Transverse colon (tissue), 4 donors: ENCODE measurements at regions not wholly inside any gene's neighbourhood (a gene's known extent, or its start where the extent isn't known, plus 50 kb on each side); places are given as distances from the start of the nearest gene placed in this dataset.
"Not testable (repeated sequence)": the region's sequence is repeated elsewhere in the genome, so short reads cannot be mapped to it uniquely, and the experiment has no call there.

ENCODE experiments used
- DNase-seq: peaks from one replicate; pipeline ENCODE4 v3.0.0-alpha.2; 2019
- H3K27ac ChIP-seq, 4 donors: fragments of 200-600 bp; sonication (generic); 2 replicates each; pipeline ENCODE4 v1.5.1; 2016 to 2018; ENCODE audit warnings: inconsistent platforms in 4 of 4
- H3K27me3 ChIP-seq: fragments of 200-600 bp; sonication (generic); 2 replicates; pipeline ENCODE4 v1.5.1; 2017; ENCODE audit warnings: inconsistent platforms
- H3K36me3 ChIP-seq, 4 donors: fragments of 200-600 bp; sonication (generic); 2 replicates each; pipeline ENCODE4 v1.5.1; 2017 to 2019; ENCODE audit warnings: inconsistent platforms in 4 of 4
- H3K4me1 ChIP-seq, 4 donors: fragments of 200-600 bp; sonication (generic); 2 replicates each; pipeline ENCODE4 v1.5.1; 2017 to 2020; ENCODE audit warnings: inconsistent platforms in 4 of 4
- H3K4me3 ChIP-seq, 4 donors: fragments of 200-600 bp; sonication (generic); 1 replicate in 1 of 4; 2 replicates in 3 of 4; pipeline versions ENCODE4 v1.5.1 to v1.6.1; 2017 to 2019; ENCODE audit warnings: inconsistent platforms in 4 of 4
- H3K9me3 ChIP-seq, 2 donors: fragments of 200-600 bp; sonication (generic); 2 replicates each; pipeline ENCODE4 v1.5.1; 2017 to 2019; ENCODE audit warnings: inconsistent platforms in 2 of 2
- EP300 ChIP-seq: sonication (generic); formaldehyde crosslinking; IDR thresholded peaks from one replicate; pipeline ENCODE4 v1.6.1; 2017; ENCODE audit warnings: antibody characterized with exemption, low read depth
- POLR2A ChIP-seq: fragments of 450-650 bp; IDR thresholded peaks from one replicate; pipeline ENCODE4 v1.6.1; 2016; ENCODE audit warnings: antibody characterized with exemption, mild to moderate bottlenecking, moderate library complexity
- POLR2AphosphoS5 ChIP-seq, 3 donors: sonication (generic); formaldehyde crosslinking; IDR thresholded peaks; one replicate each; pipeline ENCODE4 v1.6.1; 2016; ENCODE audit warnings: antibody characterized with exemption in 3 of 3
- WGBS, 2 donors: methylation state at CpG; one replicate each; pipeline ENCODE4 v1.1.5; 2018; ENCODE audit warnings: low coverage in 1 of 2; 5-methylcytosine and 5-hydroxymethylcytosine counted together
- in situ Hi-C, 4 donors: fragments of 200-750 bp; cut with MboI; loops; one replicate each; pipeline versions ENCODE4 v1.15.0 to v1.15.1; 2017; ENCODE audit warnings: low sequenced_read_pairs in 3 of 4, low pct_ligation_motif_present in 1 of 4, low pct_unique_long_range_greater_than_20kb in 1 of 4
- intact Hi-C: fragments of 100-400 bp; cut with DNase I; formaldehyde crosslinking; loops from one replicate; pipeline ENCODE4 v1.15.1; 2023; ENCODE audit warnings: low total_unique reads
- TF ChIP-seq, protein P1 (sequence below), 5 experiments: fragments of 200-600 bp in 3 of 5; fragments of 450-650 bp in 2 of 5; sonication (generic) in 3 of 5; IDR thresholded peaks; 1 replicate in 2 of 5; 2 replicates in 3 of 5; pipeline ENCODE4 v1.5.1; 2016 to 2017; ENCODE audit warnings: antibody characterized with exemption in 5 of 5, inconsistent platforms in 3 of 5, mild to moderate bottlenecking in 2 of 5, moderate library complexity in 1 of 5

DNA sequence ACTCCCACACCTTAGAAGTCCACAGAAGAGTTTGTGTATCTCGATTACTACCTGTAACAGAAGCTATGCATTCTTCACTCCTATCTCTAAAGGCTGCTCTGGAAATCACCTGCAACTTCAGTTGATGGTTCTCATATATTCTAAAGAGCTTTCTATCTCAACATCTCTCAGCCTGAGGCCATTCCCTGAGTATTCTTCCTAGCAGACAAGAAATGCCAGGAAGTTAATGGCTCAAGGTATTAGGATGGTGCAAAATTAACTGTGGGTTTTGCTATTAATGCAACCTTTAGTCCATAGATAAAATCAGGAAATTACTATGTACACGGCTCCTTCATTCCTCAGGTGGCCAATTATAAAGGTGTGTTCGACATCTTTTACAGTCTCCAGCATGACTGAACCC lies 290.1 kb downstream of the ZNF716 start:
- in situ Hi-C loops, H3K27ac ChIP-seq, intact Hi-C loops, H3K4me3 ChIP-seq, H3K9me3 ChIP-seq, H3K4me1 ChIP-seq, DNase-seq, H3K27me3 ChIP-seq, H3K36me3 ChIP-seq: not testable (repeated sequence)
- WGBS, 2 donors = 35 to 52% methylated on average over 3 of the region's 3 CpGs

GRCh38 chr7:57769131-57769530 lies 319.2 kb downstream of the ZNF716 start:
- Histone ChIP-seq H3K27me3 (no peaks in the 10 kb centered on the region), H3K27ac (no peak overlapping the region), H3K9me3 (no peaks in the 10 kb centered on the region), H3K36me3 (no peaks in the 10 kb centered on the region), H3K4me3 (no peak overlapping the region), H3K4me1 (no peaks in the 10 kb centered on the region)
- WGBS, 2 donors = 82 to 93% methylated on average over 3 to 5 of the region's 5 CpGs
- TF ChIP-seq POLR2A (no peak), EP300 (no peak), POLR2AphosphoS5 (IDR thresholded peaks at IDR 0.05) (no peak)
- TF ChIP-seq, protein P1, sequence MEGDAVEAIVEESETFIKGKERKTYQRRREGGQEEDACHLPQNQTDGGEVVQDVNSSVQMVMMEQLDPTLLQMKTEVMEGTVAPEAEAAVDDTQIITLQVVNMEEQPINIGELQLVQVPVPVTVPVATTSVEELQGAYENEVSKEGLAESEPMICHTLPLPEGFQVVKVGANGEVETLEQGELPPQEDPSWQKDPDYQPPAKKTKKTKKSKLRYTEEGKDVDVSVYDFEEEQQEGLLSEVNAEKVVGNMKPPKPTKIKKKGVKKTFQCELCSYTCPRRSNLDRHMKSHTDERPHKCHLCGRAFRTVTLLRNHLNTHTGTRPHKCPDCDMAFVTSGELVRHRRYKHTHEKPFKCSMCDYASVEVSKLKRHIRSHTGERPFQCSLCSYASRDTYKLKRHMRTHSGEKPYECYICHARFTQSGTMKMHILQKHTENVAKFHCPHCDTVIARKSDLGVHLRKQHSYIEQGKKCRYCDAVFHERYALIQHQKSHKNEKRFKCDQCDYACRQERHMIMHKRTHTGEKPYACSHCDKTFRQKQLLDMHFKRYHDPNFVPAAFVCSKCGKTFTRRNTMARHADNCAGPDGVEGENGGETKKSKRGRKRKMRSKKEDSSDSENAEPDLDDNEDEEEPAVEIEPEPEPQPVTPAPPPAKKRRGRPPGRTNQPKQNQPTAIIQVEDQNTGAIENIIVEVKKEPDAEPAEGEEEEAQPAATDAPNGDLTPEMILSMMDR (IDR thresholded peaks at IDR 0.05) = no peak
- no peak for DNase-seq
- in situ Hi-C loops = no loop called here
- intact Hi-C loops = no loop called here

DNA sequence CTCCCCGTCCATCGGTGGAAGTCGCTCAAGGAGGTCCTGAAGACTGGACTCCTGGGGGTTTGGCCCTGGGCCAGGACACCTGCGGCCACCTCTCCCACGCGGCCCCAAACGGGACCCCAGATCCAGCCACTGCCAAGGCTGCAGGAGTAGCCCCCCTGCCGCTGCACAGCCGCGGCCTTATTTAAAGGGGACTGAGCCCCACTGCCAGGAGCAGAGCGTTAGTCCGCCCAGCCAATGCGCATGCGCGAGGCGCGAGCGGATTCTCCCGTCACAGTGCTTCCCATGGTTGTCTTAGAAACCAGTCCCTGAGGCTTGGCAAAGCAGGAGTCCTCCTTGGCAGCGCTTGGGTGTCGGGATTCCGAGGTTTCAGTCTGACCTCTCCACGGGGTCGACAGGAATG lies 320.0 kb downstream of the ZNF716 start:
- H3K27ac ChIP-seq = no peak overlapping the region
- H3K27me3 ChIP-seq = no peaks in the 10 kb centered on the region
- in situ Hi-C loops = no loop called here
- 60 to 92% methylated on average over 5 to 24 of the region's 24 CpGs for WGBS, 2 donors
- H3K36me3 ChIP-seq = no peaks in the 10 kb centered on the region
- no peaks in the 10 kb centered on the region for H3K4me1 ChIP-seq
- no peaks in the 10 kb centered on the region for H3K9me3 ChIP-seq
- H3K4me3 ChIP-seq = no peak overlapping the region
- intact Hi-C loops = no loop called here
- DNase-seq = no peak
- TF ChIP-seq POLR2AphosphoS5 (IDR thresholded peaks at IDR 0.05) = no peak
- TF ChIP-seq, protein P1 (IDR thresholded peaks at IDR 0.05) = no peak
- no peak for TF ChIP-seq EP300
- no peak for TF ChIP-seq POLR2A

DNA sequence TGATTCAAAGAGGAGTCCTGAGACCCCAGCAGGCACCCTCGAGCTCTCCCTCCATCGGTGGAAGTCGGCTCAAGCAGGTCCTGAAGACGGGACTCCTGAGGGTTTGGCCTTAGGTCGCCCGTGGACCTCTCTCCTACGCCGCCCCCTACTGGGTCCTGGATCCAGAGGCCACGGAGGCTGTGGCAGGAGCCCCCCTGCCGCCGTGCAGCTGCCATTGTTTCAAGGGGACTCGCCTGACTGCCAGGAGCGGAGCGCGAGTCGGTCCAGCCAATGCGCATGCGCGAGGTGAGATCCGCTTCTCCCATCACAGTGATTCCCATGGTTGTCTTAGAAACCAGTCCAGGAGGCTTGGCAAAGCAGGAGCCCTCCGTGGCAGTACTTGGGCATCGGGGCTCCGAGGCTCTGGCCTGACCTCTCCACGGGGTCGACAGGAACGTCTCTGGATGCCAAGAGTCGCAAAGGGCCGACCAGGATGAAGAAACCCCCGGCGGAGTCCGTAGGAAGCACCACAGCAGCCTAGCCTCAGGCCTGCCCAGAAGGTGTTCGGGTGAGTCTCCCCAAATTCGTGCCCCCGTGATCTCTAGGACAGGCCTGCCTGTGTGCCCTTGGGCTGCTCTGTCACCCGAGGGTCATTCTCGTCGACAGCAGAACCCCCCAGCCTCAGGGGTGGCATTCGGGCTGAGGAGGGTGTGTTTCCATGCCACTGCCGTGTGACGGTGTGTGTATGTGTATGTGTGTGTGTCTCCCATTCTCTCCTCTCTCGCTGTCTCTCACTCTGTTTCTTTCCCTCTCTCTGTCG lies 322.3 kb downstream of the ZNF716 start:
- Histone ChIP-seq H3K9me3 (peaks cover 0 to 4% of the 10 kb centered on the region in 2 donors), H3K36me3 (no peaks in the 10 kb centered on the region), H3K4me1 (no peaks in the 10 kb centered on the region), H3K27ac (no peak overlapping the region), H3K4me3 (no peak overlapping the region), H3K27me3 (no peaks in the 10 kb centered on the region)
- 89% methylated on average over 38 of the region's 42 CpGs; no CpG with 5 or more reads in 1 of the 2 donors for WGBS, 2 donors
- intact Hi-C loops = no loop called here
- TF ChIP-seq, protein P1 (IDR thresholded peaks at IDR 0.05) = no peak
- in situ Hi-C loops = no loop called here
- DNase-seq = no peak

GRCh38 chr7:57774300-57774699 lies 324.3 kb downstream of the ZNF716 start:
- no peaks in the 10 kb centered on the region for H3K4me1 ChIP-seq
- intact Hi-C loops = no loop called here
- no peaks in the 10 kb centered on the region for H3K27me3 ChIP-seq
- no peak for DNase-seq
- in situ Hi-C loops = no loop called here
- WGBS, 2 donors = 90% methylated on average over 11 of the region's 13 CpGs; no CpG with 5 or more reads in 1 of the 2 donors
- H3K36me3 ChIP-seq = no peaks in the 10 kb centered on the region
- H3K4me3 ChIP-seq = no peak overlapping the region
- H3K9me3 ChIP-seq = peaks cover 0 to 4% of the 10 kb centered on the region in 2 donors
- TF ChIP-seq, protein P1 (IDR thresholded peaks at IDR 0.05) = no peak
- no peak for TF ChIP-seq POLR2AphosphoS5 (IDR thresholded peaks at IDR 0.05)
- TF ChIP-seq EP300 = no peak
- TF ChIP-seq POLR2A = no peak
- H3K27ac ChIP-seq = no peak overlapping the region
